B cell (primary cell): ENCODE measurements at regions not wholly inside any gene's neighbourhood (a gene's known extent, or its start where the extent isn't known, plus 50 kb on each side); places are given as distances from the start of the nearest gene placed in this dataset.

Experiments
- ATAC-seq: fragments of 200-7000 bp; cut with Tn5 transposase; one replicate; pipeline ENCODE4 v1.10.0; 2021; ENCODE audit warnings: low read depth, mild to moderate bottlenecking, moderate number of reproducible peaks, moderate library complexity
- CTCF ChIA-PET: fragments of 350-600 bp; sonication (Branson Sonifier 250); formaldehyde crosslinking; loops from one replicate; lab custom pipeline; 2021; ENCODE audit warnings: antibody characterized with exemption, inconsistent platforms; lab: Charles Lee
- POLR2A ChIA-PET: fragments of 350-600 bp; sonication (Branson Sonifier 250); formaldehyde crosslinking; loops from one replicate; lab custom pipeline; 2021; ENCODE audit warnings: antibody characterized with exemption; lab: Charles Lee
- DNase-seq: peaks from one replicate; pipeline ENCODE4 v3.0.0; 2013
- H2AFZ ChIP-seq: 2 replicates; pipeline ENCODE4 v1.6.1; 2012; ENCODE audit warnings: mild to moderate bottlenecking, low read depth, low read length; ENCODE audit not compliant: insufficient read depth, poor library complexity, severe bottlenecking
- H3K27ac ChIP-seq, 2 donors: 1 replicate in 1 of 2; 2 replicates in 1 of 2; pipeline ENCODE4 v1.5.1; 2012 to 2013; ENCODE audit warnings: low read length in 2 of 2, mild to moderate bottlenecking in 2 of 2, moderate library complexity in 1 of 2
- H3K27me3 ChIP-seq, 4 experiments: fragments of 200-600 bp in 1 of 4; sonication (generic) in 1 of 4; replicated peaks in 1 of 4; 1 replicate in 2 of 4; 2 replicates in 2 of 4; pipeline versions ENCODE4 v1.6.1 to v1.7.0; 2013 to 2016; ENCODE audit warnings: low read length in 3 of 4, mild to moderate bottlenecking in 2 of 4, mixed read lengths in 1 of 4, moderate library complexity in 1 of 4; ENCODE audit not compliant: insufficient read depth in 4 of 4, control insufficient read depth in 3 of 4; ENCODE audit errors: control extremely low read depth in 1 of 4
- H3K36me3 ChIP-seq, 2 experiments: replicated peaks in 1 of 2; 1 replicate in 1 of 2; 2 replicates in 1 of 2; pipeline versions ENCODE4 v1.6.1 to v1.7.1; 2013; ENCODE audit warnings: low read length in 1 of 2; ENCODE audit not compliant: insufficient read depth in 2 of 2, control insufficient read depth in 1 of 2; ENCODE audit errors: control extremely low read depth in 1 of 2, extremely low read depth in 1 of 2
- H3K4me1 ChIP-seq, 2 donors: fragments of 200-600 bp in 1 of 2; sonication (generic) in 1 of 2; 1 replicate in 1 of 2; 2 replicates in 1 of 2; pipeline versions ENCODE4 v1.5.1 to v1.6.1; 2013 to 2017; ENCODE audit warnings: low read length in 2 of 2; ENCODE audit not compliant: control insufficient read depth in 2 of 2, insufficient read depth in 2 of 2
- H3K4me2 ChIP-seq: replicated peaks from 2 replicates; pipeline ENCODE3; 2012; ENCODE audit warnings: mild to moderate bottlenecking, low read depth, low read length; ENCODE audit not compliant: poor library complexity, severe bottlenecking
- H3K4me3 ChIP-seq, 5 experiments: fragments of 200-600 bp in 1 of 5; sonication (generic) in 1 of 5; 1 replicate in 3 of 5; 2 replicates in 2 of 5; pipeline versions ENCODE4 v1.5.1 to v1.7.0; 2011 to 2016; ENCODE audit warnings: low read length in 4 of 5, mild to moderate bottlenecking in 4 of 5, low read depth in 2 of 5, control low read depth in 1 of 5, moderate library complexity in 1 of 5; ENCODE audit not compliant: insufficient read depth in 1 of 5; ENCODE audit errors: control extremely low read depth in 1 of 5, extremely low read depth in 1 of 5
- H3K79me2 ChIP-seq: fragments of 200-600 bp; sonication (generic); one replicate; pipeline ENCODE4 v1.6.0; 2016; ENCODE audit warnings: low read length; ENCODE audit not compliant: control insufficient read depth, insufficient read depth
- H3K9ac ChIP-seq: fragments of 200-600 bp; sonication (generic); 2 replicates; pipeline ENCODE4 v1.6.1; 2017; ENCODE audit warnings: mild to moderate bottlenecking, low read length, moderate library complexity
- H3K9me3 ChIP-seq, 3 donors: one replicate each; pipeline versions ENCODE4 v1.6.1 to v1.7.1; 2013; ENCODE audit warnings: low read length in 2 of 3; ENCODE audit not compliant: control insufficient read depth in 2 of 3, insufficient read depth in 1 of 3; ENCODE audit errors: control extremely low read depth in 1 of 3
- H4K20me1 ChIP-seq: 2 replicates; pipeline ENCODE4 v1.6.0; 2012; ENCODE audit warnings: mild to moderate bottlenecking, low read length; ENCODE audit not compliant: insufficient read depth, control insufficient read depth, poor library complexity, severe bottlenecking
- H3K27ac Mint-ChIP-seq: one replicate; pipeline ENCODE4 v1.8.0; 2021; ENCODE audit warnings: mixed read lengths
- H3K27me3 Mint-ChIP-seq: one replicate; pipeline ENCODE4 v1.8.0; 2021; ENCODE audit warnings: mixed read lengths
- H3K4me1 Mint-ChIP-seq: one replicate; pipeline ENCODE4 v1.8.0; 2021; ENCODE audit warnings: mixed read lengths
- H3K4me3 Mint-ChIP-seq: one replicate; pipeline ENCODE4 v1.8.0; 2021; ENCODE audit warnings: mixed read lengths
- H3K9me3 Mint-ChIP-seq: one replicate; pipeline ENCODE4 v1.8.0; 2022; ENCODE audit warnings: mixed read lengths; ENCODE audit not compliant: insufficient read depth
- CTCF ChIP-seq: fragments of 200-600 bp; IDR thresholded peaks from one replicate; pipeline ENCODE4 v1.8.0; 2022; ENCODE audit warnings: antibody characterized with exemption, mild to moderate bottlenecking
- EZH2 ChIP-seq: IDR thresholded peaks from 2 replicates; pipeline ENCODE4 v1.6.1; 2012; ENCODE audit warnings: borderline replicate concordance, low read depth, mild to moderate bottlenecking, moderate library complexity, low read length; ENCODE audit not compliant: insufficient read depth, poor library complexity, severe bottlenecking
- WGBS: methylation state at CpG from one replicate; pipeline ENCODE4 v1.1.5; 2013; ENCODE audit warnings: missing lambda C conversion rate; ENCODE audit not compliant: insufficient coverage; 5-methylcytosine and 5-hydroxymethylcytosine counted together
- intact Hi-C: fragments of 100-400 bp; cut with micrococcal nuclease; formaldehyde crosslinking; loops from one replicate; pipeline ENCODE4 v1.10.0; 2022

- H3K27me3 Mint-ChIP-seq, result no peaks in the 10 kb centered on the region
- CTCF ChIA-PET, result no interaction called here
- POLR2A ChIA-PET, result no interaction called here
These were observed 408.9 kb upstream of the DMAC1 start for GRCh38 chr9:8208465-8208864.

GRCh38 chr9:8207596-8207995 is 408.0 kb upstream of the DMAC1 start:
- DNase-seq (no peak), ATAC-seq (no peak)
- H3K9me3 ChIP-seq, result no peaks in the 10 kb centered on the region
- POLR2A ChIA-PET, result no interaction called here
- Mint-ChIP-seq H3K4me3 (no peak overlapping the region), H3K27me3 (no peaks in the 10 kb centered on the region), H3K27ac (no peak overlapping the region), H3K9me3 (no peaks in the 10 kb centered on the region), H3K4me1 (peaks cover 2% of the 10 kb centered on the region)
- no CpG with 5 or more reads among the region's 1 CpG for WGBS
- no peak overlapping the region for H3K4me2 ChIP-seq
- no peaks in the 10 kb centered on the region for H3K27me3 ChIP-seq
- H3K4me3 ChIP-seq, result no peak overlapping the region
- TF ChIP-seq CTCF (no peak), EZH2 (no peak)
- no peak overlapping the region for H3K9ac ChIP-seq
- H3K27ac ChIP-seq, result no peak overlapping the region
- no peaks in the 10 kb centered on the region for H3K79me2 ChIP-seq
- H3K4me1 ChIP-seq, result no peaks in the 10 kb centered on the region
- no peak overlapping the region for H2AFZ ChIP-seq
- no peaks in the 10 kb centered on the region for H4K20me1 ChIP-seq
- CTCF ChIA-PET, result no interaction called here
- no peaks in the 10 kb centered on the region for H3K36me3 ChIP-seq
- intact Hi-C loops, result no loop called here

More at GRCh38 chr9:8208465-8208864, 408.9 kb upstream of the DMAC1 start:
- Histone ChIP-seq H3K9me3 (no peaks in the 10 kb centered on the region), H3K27ac (no peak overlapping the region), H3K4me2 (no peak overlapping the region), H4K20me1 (no peaks in the 10 kb centered on the region), H3K27me3 (no peaks in the 10 kb centered on the region), H3K4me1 (no peaks in the 10 kb centered on the region), H2AFZ (no peak overlapping the region), H3K79me2 (no peaks in the 10 kb centered on the region), H3K9ac (no peak overlapping the region), H3K36me3 (no peaks in the 10 kb centered on the region), H3K4me3 (no peak overlapping the region)
- no peak for ATAC-seq
- H3K27ac Mint-ChIP-seq, result no peak overlapping the region
- intact Hi-C loops, result no loop called here
- no peak for TF ChIP-seq EZH2
- no peak for TF ChIP-seq CTCF
- peaks cover 2% of the 10 kb centered on the region for H3K4me1 Mint-ChIP-seq
- H3K9me3 Mint-ChIP-seq, result no peaks in the 10 kb centered on the region
- no peak overlapping the region for H3K4me3 Mint-ChIP-seq
- WGBS, result 100% methylated on average over 1 of the region's 2 CpGs
- no peak for DNase-seq
